HL-60 (cell line): ENCODE measurements at regions not wholly inside any gene's neighbourhood (a gene's known extent, or its start where the extent isn't known, plus 50 kb on each side); places are given as distances from the start of the nearest gene placed in this dataset.

ENCODE experiments used
- CTCF ChIP-seq: IDR thresholded peaks from one replicate; pipeline ENCODE4 v1.5.1; 2011; ENCODE audit warnings: low read length, control low read depth, inconsistent platforms; ENCODE audit not compliant: insufficient read depth
- GABPA ChIP-seq: IDR thresholded peaks from 2 replicates; pipeline ENCODE4 v1.6.1; 2012; ENCODE audit warnings: low read depth
- POLR2AphosphoS5 ChIP-seq: IDR thresholded peaks from 2 replicates; pipeline ENCODE4 v1.6.1; 2012; ENCODE audit warnings: low read depth
- REST ChIP-seq: IDR thresholded peaks from 2 replicates; pipeline ENCODE4 v1.6.1; 2012; ENCODE audit warnings: low read depth; ENCODE audit not compliant: insufficient replicate concordance
- SPI1 ChIP-seq: IDR thresholded peaks from 2 replicates; pipeline ENCODE4 v1.6.1; 2012; ENCODE audit warnings: low read depth, mild to moderate bottlenecking, borderline replicate concordance

- TF ChIP-seq CTCF: no peak
- TF ChIP-seq POLR2AphosphoS5: no peak
- TF ChIP-seq GABPA: no peak
- no peak for TF ChIP-seq REST
- no peak for TF ChIP-seq SPI1
Measured at GRCh38 chr4:91984466-91984865, 319.3 kb upstream of the GRID2 start.
